NCI-H748 treated with DMSO at 0.1 percent for 48 hours (cell line): ENCODE measurements at regions not wholly inside any gene's neighbourhood (a gene's known extent, or its start where the extent isn't known, plus 50 kb on each side); places are given as distances from the start of the nearest gene placed in this dataset.

Experiments
- DNase-seq: peaks from one replicate; lab custom pipeline; 2025; lab: John Stamatoyannopoulos, UW

DNA sequence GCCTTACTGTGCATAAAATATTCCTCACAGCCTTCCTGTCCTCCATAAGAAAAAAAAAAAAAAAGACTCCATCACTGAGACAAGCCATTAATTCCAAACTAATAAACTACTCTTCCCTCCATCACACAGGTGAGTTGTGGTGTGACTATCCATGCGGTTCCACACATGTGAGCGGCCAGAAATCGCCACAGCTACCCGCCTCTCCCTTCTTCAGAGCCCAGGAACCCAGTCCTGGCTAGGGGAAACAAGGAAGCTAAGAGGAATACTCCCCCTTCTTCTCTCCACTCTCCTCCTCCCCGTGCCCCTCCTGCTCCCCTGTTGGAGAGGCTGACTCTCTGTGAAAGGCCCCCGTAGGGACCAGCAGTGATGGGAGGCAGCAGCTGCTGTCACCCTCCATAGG, 128.6 kb upstream of the ARID1B start:
- no peak for DNase-seq

DNA sequence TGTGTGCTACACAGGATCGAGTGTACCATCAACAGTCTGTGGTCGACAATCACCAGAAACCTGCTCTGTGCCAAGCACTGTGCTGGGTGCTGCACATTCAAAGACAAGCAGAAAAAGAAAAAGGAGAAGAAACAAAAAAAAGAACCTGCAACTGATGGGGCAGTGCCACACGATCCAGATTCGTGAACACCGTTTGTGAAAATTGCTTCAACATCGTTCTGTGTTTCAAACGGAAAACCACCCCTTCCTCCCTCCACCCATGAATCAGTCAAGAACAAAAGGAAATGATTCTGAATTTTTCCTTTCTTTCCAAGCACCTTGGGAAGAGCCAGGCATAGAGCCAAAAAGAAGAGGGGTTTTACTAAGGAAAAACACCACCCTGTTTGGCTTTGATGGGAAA, 129.2 kb upstream of the ARID1B start:
- DNase-seq, result no peak

DNA sequence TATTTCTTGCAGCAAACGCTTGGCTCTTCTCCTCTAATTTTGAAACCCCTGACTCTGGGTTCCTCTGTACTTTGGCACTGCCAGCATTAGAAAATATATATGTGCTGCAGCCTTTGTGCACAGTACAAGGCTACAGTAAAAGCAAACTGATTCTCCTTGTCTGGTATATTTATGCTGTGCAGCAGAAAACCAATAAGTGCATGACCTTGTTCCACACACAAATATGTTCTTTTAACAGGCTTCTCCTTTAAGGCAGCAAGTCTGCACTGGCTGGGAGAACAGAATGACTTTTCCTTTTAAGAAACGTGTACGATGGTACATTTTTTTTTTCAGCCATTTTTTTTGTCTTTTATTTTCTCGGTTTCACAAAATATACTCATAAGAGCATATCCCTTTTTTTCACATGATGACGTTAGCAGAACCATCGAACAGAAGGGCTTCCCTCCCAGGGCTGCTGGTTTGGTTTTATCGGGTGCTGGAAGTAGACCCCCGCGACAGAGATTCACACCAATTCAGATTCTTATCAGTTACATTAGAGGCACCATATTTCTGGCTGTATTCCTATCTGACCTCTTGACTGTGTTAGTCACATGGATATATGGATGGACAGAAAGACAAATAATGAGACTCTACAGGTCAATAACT, 129.9 kb upstream of the ARID1B start:
- no peak for DNase-seq

DNA sequence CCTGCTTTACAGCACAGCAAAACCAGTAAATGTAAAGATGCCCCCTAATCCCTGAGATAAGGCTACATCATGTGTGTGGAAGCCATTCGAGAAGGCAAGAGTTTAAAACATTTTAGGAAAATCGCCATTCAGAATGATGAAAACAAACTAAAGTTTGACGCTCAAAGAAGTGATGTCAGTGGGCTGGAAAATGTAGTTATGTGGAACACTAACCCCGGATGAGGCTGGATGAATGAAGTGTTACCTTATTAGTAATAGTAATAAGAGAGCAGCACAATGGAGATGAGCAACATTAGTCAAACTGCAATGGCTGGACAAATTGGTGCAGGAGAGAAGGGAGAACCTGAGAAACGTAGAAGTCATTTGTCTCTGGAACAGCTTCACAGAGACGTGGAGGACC, 130.7 kb upstream of the ARID1B start:
- no peak for DNase-seq

DNA sequence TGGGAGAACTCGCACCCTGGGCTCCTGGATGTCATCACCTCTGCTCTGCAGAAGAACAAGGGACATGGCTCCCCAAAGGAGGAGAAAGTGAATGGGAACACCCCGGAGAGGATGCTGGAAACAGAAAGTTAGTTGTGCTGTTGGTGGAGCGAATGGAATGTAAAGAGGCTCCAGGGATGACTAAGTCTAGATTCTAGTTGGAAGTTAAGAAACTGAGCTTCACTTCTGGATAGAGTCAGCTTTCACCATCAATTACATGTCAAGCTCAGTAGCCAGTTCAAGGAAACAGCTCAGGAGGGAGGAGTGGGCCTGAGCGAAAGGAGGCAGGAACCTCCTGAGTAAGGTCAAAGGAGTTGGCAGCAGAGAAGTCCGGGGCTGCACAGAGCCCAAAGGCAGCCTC, 132.1 kb upstream of the ARID1B start:
- DNase-seq, result no peak

DNA sequence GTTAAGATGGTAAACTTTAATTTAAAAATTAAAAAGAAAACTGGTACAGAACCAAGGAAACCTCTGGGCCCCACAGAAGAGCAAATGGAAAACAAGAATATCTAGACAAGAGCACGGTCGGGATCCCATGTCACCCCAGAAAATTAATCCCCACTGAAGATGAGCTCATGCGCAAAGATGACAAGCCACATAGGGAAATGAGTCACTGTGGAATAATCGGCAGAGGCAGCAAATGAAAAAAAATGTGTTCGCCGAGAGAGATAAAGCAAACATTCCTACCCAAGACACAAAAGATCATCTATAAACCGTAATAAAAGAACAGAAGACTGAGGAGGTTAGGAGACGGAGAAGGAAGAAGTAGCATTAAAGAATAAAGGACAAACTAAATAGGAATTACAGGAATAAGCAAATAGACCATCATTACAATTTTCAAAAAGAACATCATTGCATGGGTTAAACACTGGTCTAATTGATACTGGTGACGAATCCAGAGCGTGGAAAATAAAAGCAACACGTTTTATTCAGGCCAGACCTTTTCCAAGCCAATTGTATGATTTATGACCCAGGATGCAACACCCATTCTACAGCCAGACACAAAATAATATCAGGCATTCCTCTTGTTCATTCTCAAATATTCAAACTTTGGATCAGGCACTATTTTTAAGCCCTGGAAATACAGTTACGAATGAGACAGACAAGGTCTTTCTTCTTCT, 138.0 kb upstream of the ARID1B start:
- no peak for DNase-seq

DNA sequence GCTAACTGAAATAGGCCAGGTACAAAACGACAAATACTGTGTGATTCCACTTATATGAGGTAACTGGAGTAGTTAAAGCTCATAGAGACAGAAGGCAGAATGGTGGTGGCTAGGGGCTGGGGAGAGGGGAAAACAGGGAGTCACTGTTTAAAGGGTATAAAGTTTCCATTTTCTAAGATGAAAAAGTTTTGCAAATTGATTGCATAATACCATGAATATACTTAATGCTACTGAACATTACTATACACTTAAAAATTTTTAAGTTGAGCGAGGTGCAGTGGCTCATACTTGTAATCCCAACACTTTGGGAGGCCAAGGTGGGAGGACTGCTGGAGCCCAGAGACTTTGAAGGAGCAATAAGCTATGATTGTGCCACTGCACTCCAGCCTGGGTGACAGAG, 138.6 kb upstream of the ARID1B start:
- DNase-seq, result no peak

DNA sequence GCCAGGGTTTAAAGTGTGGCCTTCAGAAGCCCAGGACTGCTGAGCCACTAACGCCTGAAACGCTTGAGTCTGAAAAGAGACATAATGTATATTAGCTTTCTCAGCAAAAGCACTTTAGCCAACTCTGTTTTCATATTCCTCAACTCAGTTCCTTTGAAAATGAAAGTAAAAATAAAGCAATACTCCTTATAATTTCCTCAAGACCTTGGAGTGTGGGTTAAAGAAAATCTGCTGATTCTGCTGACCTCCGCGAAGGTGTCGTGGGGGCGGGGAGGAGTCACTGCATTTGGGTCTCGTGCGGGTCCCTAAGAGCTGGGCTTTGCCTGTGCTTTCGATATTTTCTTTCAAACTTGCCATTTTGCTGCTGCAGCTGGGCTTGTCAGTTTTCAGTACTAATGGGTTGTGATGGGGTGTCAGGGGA, 142.2 kb upstream of the ARID1B start:
- DNase-seq, result no peak

DNA sequence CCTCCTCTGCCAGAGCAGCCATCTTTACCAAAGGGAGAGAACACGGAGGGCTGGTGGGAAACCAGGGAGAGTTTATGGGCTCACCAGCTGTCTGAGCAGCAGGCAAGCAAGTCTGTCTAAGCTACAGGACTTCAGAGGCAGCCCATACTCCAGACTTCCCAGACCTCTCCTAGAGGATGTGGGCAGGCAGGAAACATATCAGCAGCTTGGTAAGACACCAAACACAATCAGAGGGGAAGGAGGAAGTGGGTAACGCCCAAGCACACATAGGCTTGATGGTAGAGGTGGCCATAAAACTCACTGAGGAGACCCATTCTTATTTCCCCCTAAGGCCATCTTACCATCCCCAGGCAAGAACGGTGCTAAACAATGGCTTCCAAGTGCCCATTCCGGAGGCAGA, 143.1 kb upstream of the ARID1B start:
- DNase-seq, result no peak

DNA sequence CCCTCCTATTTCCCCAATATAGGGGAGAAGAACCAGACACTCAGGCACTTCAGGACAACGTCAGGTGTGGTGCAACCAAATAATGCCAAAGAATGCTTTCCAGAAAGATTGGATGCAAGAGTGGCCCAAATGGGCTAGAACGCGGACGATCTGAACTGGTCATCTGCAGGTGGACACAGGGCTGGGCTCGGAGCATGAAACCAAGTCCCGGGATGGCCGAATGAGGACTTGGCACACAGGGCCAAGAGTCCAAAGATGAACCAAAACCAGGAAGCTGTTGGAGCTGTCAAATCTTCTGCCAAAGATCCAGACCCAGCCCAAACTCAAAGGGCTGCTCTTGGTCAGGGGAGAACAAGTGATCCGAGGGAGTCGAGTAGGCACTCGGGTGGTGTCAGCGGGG, 143.9 kb upstream of the ARID1B start:
- no peak for DNase-seq

DNA sequence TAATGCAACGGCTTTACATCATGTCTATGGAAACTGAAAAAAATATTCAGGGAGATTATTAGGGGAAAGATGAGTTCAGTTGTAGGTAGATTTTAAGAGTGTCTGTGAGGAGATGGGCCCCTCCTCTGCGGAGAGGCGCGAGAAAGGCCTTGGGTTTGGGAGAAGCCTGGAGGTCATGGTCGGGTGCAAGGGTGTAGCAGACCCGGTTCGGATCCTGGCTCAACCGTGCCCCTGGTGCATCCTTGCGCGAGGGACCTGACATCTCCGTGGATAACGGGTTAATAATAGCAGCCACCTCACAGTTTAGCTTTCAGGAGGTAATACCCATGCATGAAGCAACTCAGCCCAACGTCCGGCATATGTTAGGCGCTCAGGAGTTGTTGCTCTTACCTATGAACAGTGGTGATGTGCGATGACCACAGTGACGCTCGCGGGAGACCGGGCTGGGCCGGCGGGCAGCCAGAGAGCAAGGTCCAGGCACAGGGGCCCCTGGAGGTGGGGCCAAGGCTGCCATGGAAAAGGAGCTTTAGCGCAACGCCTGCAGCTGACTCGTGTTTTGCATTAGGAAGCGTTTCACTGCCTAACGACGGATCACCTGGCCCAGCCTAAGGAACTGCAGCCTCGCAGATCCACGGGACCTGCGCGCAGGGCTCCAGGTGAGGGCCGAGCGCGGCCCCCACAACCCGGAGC, 146.4 kb upstream of the ARID1B start:
- no peak for DNase-seq

DNA sequence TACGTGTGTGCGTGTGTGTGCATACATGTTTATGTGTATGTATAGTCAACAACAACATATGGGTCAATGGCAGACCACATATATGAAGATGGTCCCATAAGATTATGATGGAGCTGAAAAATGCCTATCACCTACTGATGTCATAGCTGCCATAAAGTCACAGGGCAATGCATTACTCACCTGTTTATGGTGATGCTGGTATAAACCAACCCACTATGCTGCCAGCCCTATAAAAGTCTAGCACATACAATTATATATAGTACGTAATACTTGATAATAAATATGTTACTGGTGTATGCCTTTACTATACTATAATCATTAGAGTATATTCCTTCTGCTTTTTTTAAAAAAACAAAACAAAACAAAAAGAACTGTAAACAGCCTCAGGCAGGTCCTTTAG, 148.4 kb upstream of the ARID1B start:
- DNase-seq, result no peak

DNA sequence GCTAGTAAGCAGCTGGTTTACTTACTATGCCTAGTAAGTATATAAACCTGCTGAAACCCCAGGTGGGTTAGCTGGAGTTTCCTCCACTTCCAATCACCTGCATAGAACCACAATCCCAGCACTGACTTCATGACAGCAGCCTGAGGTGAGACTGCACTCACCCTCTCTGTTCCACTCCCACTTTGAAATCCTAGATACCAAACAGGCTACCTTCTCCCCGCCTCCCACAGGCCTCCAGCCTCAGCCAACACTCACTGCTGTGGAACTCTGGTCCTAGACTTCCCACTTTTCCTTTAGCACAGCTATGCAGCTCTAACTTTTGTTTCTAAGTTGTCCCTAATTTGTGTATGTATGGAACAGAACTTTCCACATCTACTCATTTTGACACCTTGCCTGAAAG, 149.7 kb upstream of the ARID1B start:
- no peak for DNase-seq

DNA sequence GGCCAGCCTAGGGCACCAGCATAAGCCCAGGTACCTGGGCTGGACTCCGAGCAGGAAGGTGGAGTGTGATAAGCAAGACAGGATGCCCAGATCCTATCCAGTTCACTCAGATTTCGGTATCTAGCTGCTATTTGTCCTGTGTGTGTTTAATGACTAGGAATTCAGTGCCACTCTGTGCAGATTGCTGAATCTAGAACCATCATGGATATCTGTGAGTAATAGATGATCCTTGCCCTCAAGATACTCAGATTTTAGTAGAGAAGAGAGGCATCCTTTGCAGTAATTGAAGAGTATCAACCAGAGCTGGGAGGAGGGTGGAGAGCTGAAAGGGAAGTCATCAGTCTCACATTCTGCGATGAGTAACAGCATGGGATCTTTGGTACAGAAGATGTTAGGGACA, 155.0 kb upstream of the ARID1B start:
- no peak for DNase-seq

DNA sequence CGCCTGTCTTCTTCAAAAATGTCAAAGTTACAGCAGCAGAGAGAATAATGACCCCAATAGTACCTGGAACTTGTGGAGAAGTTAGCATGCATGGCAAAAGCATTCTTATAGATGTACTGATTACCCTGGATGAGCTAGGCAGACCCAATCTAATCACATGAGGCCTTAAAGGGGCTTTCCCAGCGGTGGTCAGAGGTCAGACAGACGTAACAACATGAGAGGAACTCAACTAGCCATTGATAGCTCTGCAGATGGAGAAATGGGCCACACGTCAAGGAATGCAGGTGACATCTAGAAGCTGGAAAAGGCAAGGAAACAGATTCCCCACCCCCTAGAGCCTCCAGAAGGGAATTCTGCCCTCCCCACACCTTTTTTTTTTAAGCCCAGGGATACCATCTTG, 156.8 kb upstream of the ARID1B start:
- no peak for DNase-seq

DNA sequence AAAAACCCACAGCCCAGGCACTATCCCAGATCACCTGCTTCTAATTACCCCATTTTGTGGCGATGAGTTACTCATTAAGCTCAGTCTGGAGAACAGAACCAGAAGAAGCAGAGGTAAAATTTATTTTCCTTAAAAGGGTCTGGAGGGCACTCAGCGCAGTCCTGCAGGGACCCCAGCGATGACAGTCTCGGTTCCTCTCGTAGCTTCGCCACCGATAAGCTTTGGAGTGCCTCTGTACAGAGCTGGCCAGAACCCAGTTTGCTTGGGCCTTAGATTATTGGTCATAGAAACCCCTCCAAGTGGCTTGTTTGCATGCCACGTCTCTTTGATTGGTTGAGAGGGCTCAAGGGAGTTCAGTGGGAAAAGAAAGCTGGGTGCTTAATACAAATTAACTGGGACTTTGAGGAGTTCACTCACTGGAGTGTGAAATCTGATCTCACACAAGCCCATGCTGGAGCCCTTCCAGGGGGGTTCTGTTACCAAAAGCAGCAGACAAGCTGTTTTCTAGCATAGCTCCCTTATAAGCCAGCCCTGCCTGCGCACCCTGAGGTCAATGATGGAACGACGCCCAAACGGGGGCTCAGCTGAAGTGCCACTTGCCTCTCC, 158.5 kb upstream of the ARID1B start:
- DNase-seq, result no peak

DNA sequence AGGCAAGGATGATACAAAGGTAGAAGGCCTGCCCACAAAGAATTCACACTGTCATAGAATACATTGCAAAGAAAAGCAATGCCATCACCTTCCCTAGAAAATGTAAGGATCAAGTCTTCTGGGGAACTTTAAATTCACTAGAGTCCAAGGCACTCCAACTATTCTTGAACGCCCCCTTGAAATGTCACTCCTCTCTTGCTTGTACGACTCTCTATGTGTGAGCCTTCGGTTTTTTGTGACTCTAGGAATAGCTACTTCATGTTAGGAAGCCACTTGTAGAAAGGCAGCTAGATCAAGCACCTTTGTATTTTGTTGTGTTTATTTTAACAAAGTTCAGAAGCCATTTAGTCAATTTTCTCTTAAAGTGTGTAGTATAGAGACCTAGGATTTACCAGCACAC, 159.2 kb upstream of the ARID1B start:
- no peak for DNase-seq

DNA sequence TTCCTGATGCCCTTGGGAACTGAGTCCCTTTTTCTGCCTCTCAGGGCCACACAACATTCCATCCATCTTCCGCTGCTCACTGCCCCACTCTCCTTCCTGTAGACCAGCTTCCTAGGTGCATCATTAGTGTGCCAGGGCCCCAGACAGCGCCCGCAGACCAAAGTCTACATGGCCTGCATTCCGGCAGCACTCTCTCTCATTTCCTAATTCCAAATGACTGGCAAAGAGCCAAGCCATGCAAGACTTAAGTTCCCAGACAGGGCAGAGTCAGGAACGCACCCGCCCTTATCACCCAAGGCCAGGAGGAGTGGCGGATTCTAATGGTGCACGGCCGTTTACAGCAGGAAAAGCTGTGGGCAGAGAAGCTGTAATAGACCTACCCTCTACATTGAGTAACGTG, 159.8 kb upstream of the ARID1B start:
- no peak for DNase-seq

DNA sequence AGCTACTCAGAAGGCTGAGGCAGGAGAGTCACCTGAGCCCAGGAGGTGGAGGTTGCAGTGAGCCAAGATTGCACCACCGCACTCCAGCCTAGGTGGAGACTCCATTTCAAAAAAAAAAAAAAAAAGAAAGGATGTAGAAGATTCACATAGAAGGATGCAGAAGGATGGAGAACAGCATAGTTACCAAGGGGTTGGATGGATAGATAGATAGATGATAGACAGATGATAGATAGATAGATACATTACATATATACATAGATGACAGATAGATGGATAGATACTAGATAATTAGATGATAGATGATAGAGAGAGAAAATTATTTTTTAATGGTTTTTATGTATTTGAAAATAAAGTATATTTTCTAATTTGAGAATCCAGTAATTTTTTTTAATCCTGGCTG, 160.7 kb upstream of the ARID1B start:
- DNase-seq, result no peak

DNA sequence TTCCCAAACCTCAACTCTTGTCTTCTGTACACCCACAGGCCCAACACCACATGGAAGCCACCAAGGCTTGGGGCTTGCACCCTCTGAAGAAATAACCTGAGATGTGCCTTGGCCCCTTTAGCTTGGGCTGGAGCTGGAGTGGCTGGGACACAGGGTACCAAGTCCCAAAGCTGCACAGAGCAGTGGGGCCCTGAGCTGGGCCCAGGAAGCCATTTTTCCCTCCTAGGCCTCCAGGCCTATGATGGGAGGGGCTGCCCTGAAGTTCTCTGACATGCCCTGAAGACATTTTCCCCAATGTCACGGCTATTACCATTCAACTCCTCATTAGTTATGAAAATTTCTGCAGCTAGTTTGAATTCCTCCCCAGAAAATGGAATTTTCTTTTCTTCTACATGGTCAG, 163.2 kb upstream of the ARID1B start:
- no peak for DNase-seq

DNA sequence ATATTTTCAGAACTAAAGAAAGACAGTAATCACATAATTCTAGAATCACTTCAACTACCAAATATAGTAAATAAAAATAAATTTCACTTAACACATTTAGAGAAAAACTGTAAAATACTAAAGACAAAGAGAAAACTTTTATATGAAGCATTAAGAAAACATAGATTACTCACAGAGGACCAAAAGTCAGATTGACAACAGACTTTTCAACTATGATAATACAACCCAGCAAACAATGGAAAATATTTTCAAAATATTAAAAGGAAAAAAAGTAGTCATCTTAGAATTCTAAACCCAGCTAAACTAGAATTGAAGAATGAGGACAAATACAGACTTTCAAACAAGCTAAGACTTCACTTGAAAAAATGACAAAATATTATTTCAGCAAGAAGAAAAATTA, 164.8 kb upstream of the ARID1B start:
- DNase-seq, result no peak

DNA sequence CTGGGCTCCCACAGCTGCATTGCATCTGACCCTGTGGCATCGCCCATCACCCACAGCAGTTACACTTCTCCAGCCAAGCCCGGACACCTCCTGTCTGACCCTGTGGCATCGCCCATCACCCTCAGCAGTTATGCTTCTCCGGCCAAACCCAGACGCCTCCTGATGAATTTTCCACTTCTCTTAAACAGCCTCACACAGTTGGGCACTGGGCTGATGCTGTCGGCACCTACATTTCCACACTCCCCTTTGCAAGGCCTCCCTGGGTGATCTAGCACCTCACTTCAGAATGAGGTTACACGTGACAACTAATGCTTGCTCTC, 175.2 kb upstream of the ARID1B start:
- DNase-seq, result no peak
